Stimulated activated naive CD4-positive, alpha-beta T cell (primary cell): ENCODE measurements at regions not wholly inside any gene's neighbourhood (a gene's known extent, or its start where the extent isn't known, plus 50 kb on each side); places are given as distances from the start of the nearest gene placed in this dataset.

Source experiments
- DNase-seq, 6 experiments: peaks; one replicate each; lab custom pipeline; 2025; lab: John Stamatoyannopoulos, UW

DNA sequence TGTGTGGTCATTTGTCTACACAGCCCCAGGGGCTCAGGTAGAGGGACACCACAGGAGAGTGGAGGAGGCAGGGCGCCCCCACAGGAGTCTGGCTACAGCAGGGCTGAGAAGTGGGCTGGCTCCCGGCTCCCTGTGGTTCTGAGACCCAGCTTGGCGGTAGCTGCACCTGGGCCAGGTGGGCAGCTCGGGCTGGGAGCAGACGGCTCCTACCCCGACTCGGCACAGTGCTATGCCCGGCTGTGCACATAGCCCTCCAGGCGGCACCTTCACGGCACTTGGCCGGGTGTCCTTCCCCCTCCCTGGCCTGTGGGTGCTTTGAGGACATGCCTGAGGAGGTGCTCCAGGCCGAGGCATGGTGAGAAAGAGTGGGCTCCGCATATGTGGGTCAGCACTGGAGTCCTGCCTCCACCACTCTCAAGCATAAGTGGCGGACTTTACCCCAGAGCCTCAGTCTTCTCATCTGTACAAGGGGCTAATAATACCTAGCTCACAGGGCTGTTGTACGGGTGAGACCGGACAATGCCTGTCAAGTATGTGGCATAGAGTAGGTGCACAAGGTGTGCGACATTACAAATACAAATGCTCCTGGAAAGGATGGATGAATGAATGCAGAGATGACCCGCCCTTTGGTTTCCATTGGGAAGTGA is 50.1 kb upstream of the JPH3 start:
- DNase-seq = no peak

DNA sequence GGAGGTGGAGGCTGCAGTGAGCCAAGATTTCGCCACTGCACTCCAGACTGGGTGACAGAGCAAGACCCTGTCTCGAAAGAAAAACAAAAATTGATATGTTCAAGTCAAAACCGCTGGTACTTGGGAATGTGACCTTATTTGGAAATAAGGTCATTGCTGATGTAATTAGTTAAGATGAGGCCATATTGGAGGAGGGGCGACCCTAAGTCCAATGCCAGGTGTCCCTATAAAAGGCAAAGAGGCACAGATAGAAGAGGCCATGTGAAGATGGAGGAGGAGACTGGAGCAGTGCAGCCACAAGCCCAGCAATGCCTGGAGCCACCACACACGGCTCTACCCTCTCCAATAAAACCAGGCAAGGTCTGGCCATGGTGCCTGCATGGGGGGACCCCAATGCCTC is 50.8 kb upstream of the JPH3 start:
- DNase-seq = no peak

DNA sequence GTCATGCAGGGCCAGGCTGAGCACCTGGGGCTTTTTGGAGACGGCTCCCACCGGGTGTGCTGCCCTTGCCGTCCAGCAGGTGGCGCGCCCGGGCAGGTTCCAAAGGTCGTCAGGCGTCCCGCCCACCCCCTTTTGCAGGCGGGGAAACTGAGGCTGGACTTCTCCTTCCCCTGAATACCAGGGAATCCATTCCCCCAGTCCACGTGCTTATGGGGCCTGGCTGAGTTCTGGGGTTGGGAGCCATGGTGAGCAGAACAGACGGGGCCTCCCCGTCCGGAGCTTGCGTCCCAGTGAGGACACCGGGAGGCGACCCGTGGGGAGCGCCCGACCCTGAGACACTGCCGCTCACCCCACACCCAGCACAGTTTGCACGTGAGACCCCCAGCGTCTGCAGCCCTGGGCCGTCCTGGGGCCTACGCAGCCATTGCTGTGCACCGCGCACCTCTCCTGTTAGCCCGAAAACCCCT is 51.8 kb upstream of the JPH3 start:
- peak; percentile 4 to 58 (median 44) for DNase-seq

DNA sequence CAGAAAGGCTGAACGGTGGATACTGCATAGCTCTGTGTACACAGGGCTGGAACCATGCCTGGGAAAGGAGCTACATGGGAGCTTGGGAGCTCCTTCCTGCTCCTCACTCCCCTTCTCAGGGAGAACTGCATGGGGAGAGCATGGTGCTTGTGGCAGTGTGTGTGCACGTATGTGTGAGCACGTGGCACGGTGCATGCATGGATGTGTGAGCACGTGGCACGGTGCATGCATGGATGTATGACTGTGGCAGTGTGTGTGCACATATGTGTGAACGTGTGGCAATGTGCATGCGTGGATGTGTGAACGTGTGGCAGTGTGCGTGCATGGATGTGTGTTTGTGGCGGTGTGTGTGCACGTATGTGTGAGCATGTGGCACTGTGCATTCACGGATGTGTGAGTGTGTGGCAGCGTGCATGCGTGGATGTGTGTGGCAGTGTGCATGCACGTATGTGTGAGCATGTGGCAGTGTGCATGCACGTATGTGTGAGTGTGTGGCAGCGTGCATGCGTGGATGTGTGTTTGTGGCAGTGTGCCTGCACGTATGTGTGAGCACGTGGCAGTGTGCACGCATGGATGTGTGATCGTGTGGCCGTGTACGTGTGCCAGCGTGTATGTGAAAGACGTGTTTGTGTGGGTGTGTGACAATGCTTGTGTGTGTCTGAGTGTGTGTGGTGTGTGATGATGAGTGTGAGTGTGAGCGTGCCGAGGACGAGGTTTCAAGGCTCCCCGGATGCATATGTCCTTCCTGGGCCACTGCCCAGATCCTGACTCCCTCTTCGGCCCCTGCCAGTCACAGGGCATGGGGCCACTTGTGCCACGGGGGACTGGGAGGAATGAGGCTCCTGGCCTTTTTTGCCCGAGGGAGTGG is 52.4 kb upstream of the JPH3 start:
- DNase-seq = no peak

DNA sequence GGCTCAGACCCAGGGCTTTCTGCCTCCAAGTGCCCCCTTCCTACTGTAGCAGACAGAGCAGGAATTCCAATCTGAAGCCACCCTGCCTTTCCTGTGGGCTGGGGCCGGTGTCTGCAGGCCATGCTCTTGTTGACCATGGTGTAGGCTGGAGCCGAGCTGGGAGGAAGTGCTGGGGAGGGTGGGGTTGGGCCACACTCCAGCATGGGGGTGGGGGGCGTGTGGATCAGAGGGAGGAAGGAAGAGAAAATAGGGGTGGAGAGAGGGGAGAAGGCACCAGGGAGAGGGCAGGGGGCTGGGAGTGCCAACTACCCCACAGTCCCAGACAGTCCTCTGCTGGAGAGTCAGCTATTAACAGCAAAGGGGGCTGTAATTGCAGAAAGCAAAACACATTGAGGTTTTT is 54.3 kb upstream of the JPH3 start:
- DNase-seq = no peak

DNA sequence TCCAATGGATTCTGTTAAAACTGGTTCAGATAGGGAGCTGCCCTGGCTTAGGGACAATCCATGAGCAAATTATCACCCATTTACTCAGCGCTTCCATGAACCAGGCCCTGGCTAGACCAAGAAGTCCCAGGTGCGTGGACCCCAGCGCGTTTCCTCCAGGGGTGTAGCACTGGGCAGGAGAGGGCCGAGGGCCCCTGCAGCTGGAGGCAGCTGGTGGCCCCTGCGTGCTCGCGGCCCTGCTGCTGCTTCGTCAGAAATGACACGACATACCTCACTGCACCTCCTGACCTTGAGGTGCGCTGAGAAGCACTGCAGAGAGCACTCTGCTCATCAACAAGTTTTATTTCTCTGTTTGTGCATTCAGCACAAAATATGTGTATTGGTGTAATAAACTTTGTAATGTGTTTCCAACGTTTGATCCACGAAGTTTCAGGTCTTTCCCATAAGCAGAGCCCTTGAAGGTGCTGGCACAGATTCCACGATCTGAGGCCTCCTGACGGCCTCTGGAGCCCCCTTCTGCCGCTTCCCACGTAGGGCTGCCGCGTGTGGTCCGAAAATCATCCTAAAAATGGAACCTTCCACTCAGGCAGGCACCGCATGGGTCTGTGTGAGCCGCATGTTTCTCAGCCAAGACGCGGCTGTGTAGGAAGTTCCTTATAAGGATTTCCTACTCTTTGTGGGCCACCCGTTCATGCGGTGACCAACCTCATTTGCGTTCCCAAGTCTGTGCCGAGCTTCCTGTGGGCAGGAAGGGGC is 50.8 kb upstream of the ZCCHC14 start:
- DNase-seq = no peak

DNA sequence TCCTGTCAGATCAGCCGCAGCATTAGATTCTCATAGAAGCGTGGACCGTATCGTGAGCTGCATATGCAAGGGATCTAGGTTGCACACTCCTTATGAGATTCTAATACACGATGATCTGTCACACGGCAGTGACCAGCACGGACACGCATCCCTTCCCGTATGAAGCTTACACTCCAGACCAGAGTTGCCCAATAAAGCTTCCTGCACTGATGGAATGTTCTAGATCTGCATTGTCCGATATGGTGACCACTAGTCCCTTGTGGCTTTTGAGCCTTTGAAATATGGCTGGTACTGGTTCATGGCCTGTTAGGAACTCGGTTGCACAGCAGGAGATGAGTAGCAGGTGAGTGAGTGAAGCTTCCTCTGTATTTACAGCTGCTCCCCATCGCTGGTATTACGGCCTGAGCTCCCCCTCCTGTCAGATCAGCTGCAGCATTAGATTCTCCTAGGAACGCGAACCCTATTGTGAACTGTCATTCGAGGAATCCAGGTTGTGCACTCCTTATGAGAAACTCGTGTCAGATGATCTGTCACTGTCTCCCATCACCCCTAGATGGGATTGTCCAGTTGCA is 49.8 kb upstream of the ZCCHC14 start:
- no peak for DNase-seq
